OCI-LY3 (cell line): ENCODE measurements at regions not wholly inside any gene's neighbourhood (a gene's known extent, or its start where the extent isn't known, plus 50 kb on each side); places are given as distances from the start of the nearest gene placed in this dataset.

Source experiments
- CTCF ChIP-seq: fragments of 200-600, 300-600 bp; sonication (generic); IDR thresholded peaks from 2 replicates; pipeline ENCODE4 v1.5.1; 2014; ENCODE audit warnings: antibody characterized with exemption, low read length, low read depth
- EZH2phosphoT487 ChIP-seq: fragments of 200-600 bp; shearing (Covaris generic); IDR thresholded peaks from 2 replicates; pipeline ENCODE4 v1.6.1; 2018; ENCODE audit warnings: antibody characterized with exemption, mixed run types, low read depth

- TF ChIP-seq EZH2phosphoT487 (no peak), CTCF (no peak)
These were observed 149.3 kb downstream of the TTC32 start for GRCh38 chr2:19752500-19752899.
